K562 (cell line): ENCODE measurements at regions not wholly inside any gene's neighbourhood (a gene's known extent, or its start where the extent isn't known, plus 50 kb on each side); places are given as distances from the start of the nearest gene placed in this dataset.
A peak's percentile ranks its signal among the peaks of the same experiment; 100 is the strongest.

Source experiments
- BCLAF1 ChIP-seq, 2 experiments: fragments of 450-650 bp in 1 of 2; IDR thresholded peaks; 2 replicates each; pipeline ENCODE4 v1.6.1; 2011 to 2017; ENCODE audit warnings: low read depth in 2 of 2, antibody characterized with exemption in 1 of 2, borderline replicate concordance in 1 of 2, low read length in 1 of 2, mild to moderate bottlenecking in 1 of 2, mixed read lengths in 1 of 2; ENCODE audit not compliant: control insufficient read depth in 1 of 2
- EHMT2 ChIP-seq: fragments of 450-650 bp; IDR thresholded peaks from 2 replicates; pipeline ENCODE4 v1.6.1; 2018; ENCODE audit warnings: antibody characterized with exemption
- ERF ChIP-seq: fragments of 450-650 bp; formaldehyde crosslinking; IDR thresholded peaks from 2 replicates; pipeline ENCODE4 v1.4.0; 2020; ENCODE audit warnings: mild to moderate bottlenecking, mixed read lengths
- FOS ChIP-seq: IDR thresholded peaks from 3 replicates; pipeline ENCODE4 v1.6.1; 2011; ENCODE audit not compliant: insufficient read length; ENCODE audit errors: extremely low read depth
- HMBOX1 ChIP-seq: sonication (generic); IDR thresholded peaks from 2 replicates; pipeline ENCODE4 v1.6.1; 2016
- HMG20A ChIP-seq: fragments of 450-650 bp; formaldehyde crosslinking; conservative IDR thresholded peaks from 2 replicates; pipeline ENCODE4 v1.4.0; 2020; ENCODE audit warnings: mild to moderate bottlenecking, mixed read lengths
- KDM2B ChIP-seq: fragments of 250-450 bp; sonication (Bioruptor Pico); IDR thresholded peaks from 2 replicates; pipeline ENCODE4 v1.8.0; 2021; ENCODE audit warnings: mild to moderate bottlenecking, moderate library complexity
- KLF10 ChIP-seq: fragments of 250-450 bp; sonication (Bioruptor Pico); IDR thresholded peaks from 2 replicates; pipeline ENCODE4 v1.6.1; 2021; ENCODE audit warnings: matching md5 sums
- MED1 ChIP-seq: sonication (generic); formaldehyde crosslinking; IDR thresholded peaks from 2 replicates; pipeline ENCODE4 v1.8.1; 2023; ENCODE audit warnings: missing genetic modification reagents, borderline replicate concordance
- NFYB ChIP-seq: IDR thresholded peaks from 2 replicates; pipeline ENCODE4 v1.6.1; 2011; ENCODE audit warnings: mild to moderate bottlenecking, moderate library complexity; ENCODE audit not compliant: insufficient read length; ENCODE audit errors: extremely low read depth
- SAFB2 ChIP-seq: fragments of 200-400 bp; formaldehyde crosslinking; IDR thresholded peaks from 2 replicates; pipeline ENCODE4 v1.6.1; 2018; ENCODE audit warnings: borderline replicate concordance, low read length, low read depth, moderate library complexity; ENCODE audit not compliant: severe bottlenecking
- SIRT6 ChIP-seq: IDR thresholded peaks from one replicate; pipeline ENCODE4 v1.6.1; 2012; ENCODE audit warnings: low read depth, mild to moderate bottlenecking, control low read depth, inconsistent platforms, low read length, moderate library complexity
- SMAD2 ChIP-seq: fragments of 150-350 bp; IDR thresholded peaks from 2 replicates; pipeline ENCODE4 v1.6.1; 2014; ENCODE audit warnings: low read depth, mild to moderate bottlenecking, low read length
- TCF7L2 ChIP-seq: fragments of 150-350 bp; IDR thresholded peaks from 2 replicates; pipeline ENCODE4 v1.6.1; 2016; ENCODE audit warnings: low read depth, mild to moderate bottlenecking, low read length, moderate library complexity
- ZEB2 ChIP-seq: fragments of 450-650 bp; IDR thresholded peaks from 2 replicates; pipeline ENCODE4 v1.6.1; 2016
- ZNF133 ChIP-seq: fragments of 250-450 bp; sonication (Bioruptor Pico); IDR thresholded peaks from 2 replicates; pipeline ENCODE4 v1.4.0; 2020; ENCODE audit warnings: mild to moderate bottlenecking
- ZNF408 ChIP-seq: fragments of 250-450 bp; sonication (Bioruptor Pico); IDR thresholded peaks from 2 replicates; pipeline ENCODE4 v1.4.0; 2020; ENCODE audit warnings: low read depth, mild to moderate bottlenecking, moderate library complexity
- ZNF551 ChIP-seq: fragments of 250-450 bp; sonication (Bioruptor Pico); IDR thresholded peaks from 2 replicates; pipeline ENCODE4 v1.5.0; 2021; ENCODE audit warnings: mild to moderate bottlenecking, moderate library complexity
- ZNF57 ChIP-seq: fragments of 450-650 bp; formaldehyde crosslinking; IDR thresholded peaks from 2 replicates; pipeline ENCODE4 v1.4.0; 2020; ENCODE audit warnings: mild to moderate bottlenecking, moderate library complexity
- ZNF707 ChIP-seq: fragments of 250-450 bp; sonication (Bioruptor Pico); conservative IDR thresholded peaks from 2 replicates; pipeline ENCODE4 v1.8.0; 2022; ENCODE audit warnings: inconsistent platforms, mild to moderate bottlenecking, moderate library complexity
- ZNF77 ChIP-seq: fragments of 250-450 bp; sonication (Bioruptor Pico); IDR thresholded peaks from 2 replicates; pipeline ENCODE4 v1.5.0; 2020
- ZNF780A ChIP-seq: fragments of 250-450 bp; sonication (Bioruptor Pico); IDR thresholded peaks from 2 replicates; pipeline ENCODE4 v1.5.0; 2021; ENCODE audit warnings: mild to moderate bottlenecking
- ZSCAN29 ChIP-seq: fragments of 450-650 bp; IDR thresholded peaks from 2 replicates; pipeline ENCODE4 v1.6.1; 2017
- TF ChIP-seq, protein P1 (sequence below): fragments of 250-450 bp; sonication (Bioruptor Pico); IDR thresholded peaks from 2 replicates; pipeline ENCODE4 v1.5.0; 2021
- TF ChIP-seq, protein P2 (sequence below): fragments of 250-450 bp; sonication (Bioruptor Pico); IDR thresholded peaks from 2 replicates; pipeline ENCODE4 v1.4.0; 2020

GRCh38 chr6:26197933-26198721, 110.9 kb downstream of the HFE start (continued):
- TF ChIP-seq BCLAF1 (IDR thresholded peaks at IDR 0.05; ENCODE audit: borderline replicate concordance in 1 of 2, control insufficient read depth in 1 of 2, low read depth in 2 of 2, low read length in 1 of 2), result peak in 1 of 2 experiments; percentile 90; a peak in 2 of 4 replicates
- TF ChIP-seq HMG20A, result no peak
- TF ChIP-seq TCF7L2, result no peak
- no peak for TF ChIP-seq ZNF780A (CRISPR knock-in tag)
- TF ChIP-seq HMBOX1, result no peak
- TF ChIP-seq ZNF77 (CRISPR knock-in tag), result no peak
- TF ChIP-seq SIRT6, result no peak
- no peak for TF ChIP-seq ZNF707 (CRISPR knock-in tag)
- no peak for TF ChIP-seq ZNF133 (CRISPR knock-in tag)
- TF ChIP-seq, protein P1, sequence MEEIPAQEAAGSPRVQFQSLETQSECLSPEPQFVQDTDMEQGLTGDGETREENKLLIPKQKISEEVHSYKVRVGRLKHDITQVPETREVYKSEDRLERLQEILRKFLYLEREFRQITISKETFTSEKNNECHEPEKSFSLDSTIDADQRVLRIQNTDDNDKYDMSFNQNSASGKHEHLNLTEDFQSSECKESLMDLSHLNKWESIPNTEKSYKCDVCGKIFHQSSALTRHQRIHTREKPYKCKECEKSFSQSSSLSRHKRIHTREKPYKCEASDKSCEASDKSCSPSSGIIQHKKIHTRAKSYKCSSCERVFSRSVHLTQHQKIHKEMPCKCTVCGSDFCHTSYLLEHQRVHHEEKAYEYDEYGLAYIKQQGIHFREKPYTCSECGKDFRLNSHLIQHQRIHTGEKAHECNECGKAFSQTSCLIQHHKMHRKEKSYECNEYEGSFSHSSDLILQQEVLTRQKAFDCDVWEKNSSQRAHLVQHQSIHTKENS, result no peak
- TF ChIP-seq ZNF551 (CRISPR knock-in tag), result peak; percentile 88
- TF ChIP-seq FOS, result no peak
- TF ChIP-seq ZSCAN29, result no peak
- no peak for TF ChIP-seq KDM2B
- no peak for TF ChIP-seq ZNF408 (CRISPR knock-in tag)
- TF ChIP-seq MED1, result no peak
- TF ChIP-seq ZNF57 (CRISPR knock-in tag), result no peak
- no peak; the same call in 1 of the 2 replicates for TF ChIP-seq ERF (CRISPR knock-in tag)
- no peak for TF ChIP-seq KLF10 (CRISPR knock-in tag)
- no peak for TF ChIP-seq SAFB2
- TF ChIP-seq, protein P2, sequence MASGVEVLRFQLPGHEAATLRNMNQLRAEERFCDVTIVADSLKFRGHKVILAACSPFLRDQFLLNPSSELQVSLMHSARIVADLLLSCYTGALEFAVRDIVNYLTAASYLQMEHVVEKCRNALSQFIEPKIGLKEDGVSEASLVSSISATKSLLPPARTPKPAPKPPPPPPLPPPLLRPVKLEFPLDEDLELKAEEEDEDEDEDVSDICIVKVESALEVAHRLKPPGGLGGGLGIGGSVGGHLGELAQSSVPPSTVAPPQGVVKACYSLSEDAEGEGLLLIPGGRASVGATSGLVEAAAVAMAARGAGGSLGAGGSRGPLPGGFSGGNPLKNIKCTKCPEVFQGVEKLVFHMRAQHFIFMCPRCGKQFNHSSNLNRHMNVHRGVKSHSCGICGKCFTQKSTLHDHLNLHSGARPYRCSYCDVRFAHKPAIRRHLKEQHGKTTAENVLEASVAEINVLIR (CRISPR knock-in tag), result no peak
- no peak for TF ChIP-seq EHMT2
- TF ChIP-seq ZEB2, result no peak
- TF ChIP-seq SMAD2, result no peak
- TF ChIP-seq NFYB, result no peak
